ENCODE measurements at regions not wholly inside any gene's neighbourhood (a gene's known extent, or its start where the extent isn't known, plus 50 kb on each side); places are given as distances from the start of the nearest gene placed in this dataset.

DNA sequence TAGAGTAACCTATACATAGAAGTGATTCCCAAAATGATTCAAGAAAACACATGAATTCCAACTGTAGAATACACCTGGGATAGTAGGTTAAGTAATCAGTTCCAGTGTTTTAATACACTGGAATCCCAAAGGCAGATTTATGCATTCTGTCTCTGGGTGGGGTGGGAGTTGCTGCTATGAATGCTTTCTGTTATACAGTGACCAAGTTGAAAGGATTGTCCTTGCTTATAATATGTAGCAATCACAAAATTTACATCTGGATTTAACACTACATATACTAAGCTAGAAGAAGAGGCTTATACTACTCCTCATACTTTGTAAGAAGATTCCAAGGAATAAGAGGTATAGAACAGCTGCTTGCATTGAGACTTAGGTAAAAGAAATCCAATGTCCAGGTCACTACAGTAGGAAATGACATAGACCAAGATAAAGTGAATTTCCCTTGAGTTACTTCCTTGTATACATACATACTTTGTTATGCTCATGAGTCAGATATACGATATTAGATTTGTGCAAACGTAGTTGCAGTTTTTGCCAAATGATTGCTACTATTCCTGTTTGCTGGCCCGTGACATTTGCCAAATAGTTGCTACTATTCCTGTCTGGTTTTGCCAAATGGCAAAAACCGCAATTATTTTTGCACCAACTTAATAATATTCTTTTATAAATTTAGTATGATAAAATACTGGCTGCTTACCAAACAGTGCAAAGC, 210.5 kb upstream of the DIAPH2 start:
- Mint-ChIP-seq H3K27me3 (ENCODE audit: low read depth in 3 of 3) (peaks cover 0 to 2% (median under 1%) of the 10 kb centered on the region in 3 donors), H3K36me3 (no peaks in the 10 kb centered on the region), H3K27ac (no peak overlapping the region), H3K4me3 (no peak overlapping the region), H3K9me3 (no peaks in the 10 kb centered on the region), H3K4me1 (no peaks in the 10 kb centered on the region)
- Histone ChIP-seq H3K79me2 (ENCODE audit: insufficient read depth, low read length) (no peaks in the 10 kb centered on the region), H3K36me3 (replicated peaks in 1 of 2; ENCODE audit: control insufficient read depth in 1 of 2, insufficient read depth in 2 of 2, low read length in 2 of 2) (no peaks in the 10 kb centered on the region), H2AFZ (ENCODE audit: insufficient read depth, low read depth, low read length, poor library complexity, severe bottlenecking) (no peak overlapping the region), H3K4me3 (replicated peaks in 1 of 3; ENCODE audit: low read depth in 2 of 3, low read length in 3 of 3) (no peak overlapping the region), H3K4me2 (replicated peaks; ENCODE audit: extremely low read depth, low read length, poor library complexity, severe bottlenecking) (no peak overlapping the region), H3K4me1 (ENCODE audit: control insufficient read depth in 1 of 2, insufficient read depth in 2 of 2, low read length in 2 of 2) (no peaks in the 10 kb centered on the region), H3K27ac (ENCODE audit: low read depth in 1 of 2, low read length in 2 of 2) (no peak overlapping the region), H4K20me1 (ENCODE audit: insufficient read depth, low read length) (no peaks in the 10 kb centered on the region), H3K9me3 (replicated peaks in 1 of 2; ENCODE audit: control insufficient read depth in 1 of 2, insufficient read depth in 1 of 2, low read length in 2 of 2) (no peaks in the 10 kb centered on the region), H3K9ac (ENCODE audit: insufficient read depth, low read length, poor library complexity, severe bottlenecking) (no peak overlapping the region), H3K27me3 (ENCODE audit: control insufficient read depth in 2 of 2, insufficient read depth in 2 of 2, low read length in 2 of 2) (no peaks in the 10 kb centered on the region)
- intact Hi-C loops (cut with micrococcal nuclease): no loop called here
- 80% methylated on average over 1 of the region's 4 CpGs for WGBS (ENCODE audit: insufficient coverage)
- no peak for TF ChIP-seq CTCF (IDR thresholded peaks at IDR 0.05)
- DNase-seq: no peak

DNA sequence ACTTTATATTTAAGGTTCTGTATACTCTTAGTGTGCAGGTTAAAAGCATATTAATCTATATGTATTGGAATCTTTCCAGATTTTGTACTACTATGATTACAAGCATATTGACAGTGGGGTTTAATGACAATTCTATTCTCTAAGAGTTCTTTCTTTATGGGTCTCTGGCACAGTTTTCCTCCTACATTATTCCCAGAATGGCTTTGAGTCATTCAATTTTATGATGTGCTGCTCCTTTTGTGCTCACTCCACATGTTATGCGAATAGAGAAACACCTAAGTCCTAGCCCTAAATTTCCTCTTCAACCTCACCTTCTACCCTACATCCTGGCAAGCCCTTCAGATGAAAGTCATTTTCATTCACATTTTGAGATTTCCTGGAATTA, 209.9 kb upstream of the DIAPH2 start:
- peaks cover 0 to 2% (median 0%) of the 10 kb centered on the region in 3 donors for H3K27me3 Mint-ChIP-seq (ENCODE audit: low read depth in 3 of 3)
- TF ChIP-seq CTCF (IDR thresholded peaks at IDR 0.05): no peak
- no peak overlapping the region for H3K27ac Mint-ChIP-seq

More for the DNA sequence above, 209.9 kb upstream of the DIAPH2 start:
- no peak overlapping the region for H2AFZ ChIP-seq (ENCODE audit: insufficient read depth, low read depth, low read length, poor library complexity, severe bottlenecking)
- H3K9me3 Mint-ChIP-seq: no peaks in the 10 kb centered on the region
- H3K27me3 ChIP-seq (ENCODE audit: control insufficient read depth in 2 of 2, insufficient read depth in 2 of 2, low read length in 2 of 2): no peaks in the 10 kb centered on the region
- H3K36me3 ChIP-seq (replicated peaks in 1 of 2; ENCODE audit: control insufficient read depth in 1 of 2, insufficient read depth in 2 of 2, low read length in 2 of 2): no peaks in the 10 kb centered on the region
- no peaks in the 10 kb centered on the region for H3K4me1 ChIP-seq (ENCODE audit: control insufficient read depth in 1 of 2, insufficient read depth in 2 of 2, low read length in 2 of 2)
- H3K36me3 Mint-ChIP-seq: no peaks in the 10 kb centered on the region
- no peak overlapping the region for H3K27ac ChIP-seq (ENCODE audit: low read depth in 1 of 2, low read length in 2 of 2)
- no peak for DNase-seq
- H3K9ac ChIP-seq (ENCODE audit: insufficient read depth, low read length, poor library complexity, severe bottlenecking): no peak overlapping the region
- H3K9me3 ChIP-seq (replicated peaks in 1 of 2; ENCODE audit: control insufficient read depth in 1 of 2, insufficient read depth in 1 of 2, low read length in 2 of 2): no peaks in the 10 kb centered on the region
- H3K79me2 ChIP-seq (ENCODE audit: insufficient read depth, low read length): no peaks in the 10 kb centered on the region
- no peak overlapping the region for H3K4me3 ChIP-seq (replicated peaks in 1 of 3; ENCODE audit: low read depth in 2 of 3, low read length in 3 of 3)
- intact Hi-C loops (cut with micrococcal nuclease): no loop called here
- no peaks in the 10 kb centered on the region for H3K4me1 Mint-ChIP-seq
- WGBS (ENCODE audit: insufficient coverage): no CpG with 5 or more reads among the region's 1 CpG
- no peak overlapping the region for H3K4me2 ChIP-seq (replicated peaks; ENCODE audit: extremely low read depth, low read length, poor library complexity, severe bottlenecking)
- H4K20me1 ChIP-seq (ENCODE audit: insufficient read depth, low read length): no peaks in the 10 kb centered on the region
- H3K4me3 Mint-ChIP-seq: no peak overlapping the region

Data from CD14-positive monocyte (primary cell).